ENCODE measurements at regions not wholly inside any gene's neighbourhood (a gene's known extent, or its start where the extent isn't known, plus 50 kb on each side); places are given as distances from the start of the nearest gene placed in this dataset.

GRCh38 chr14:38500125-38500524 lies 244.2 kb upstream of the CLEC14A start:
- no peak for DNase-seq
- in situ Hi-C loops (cut with MboI; ENCODE audit: low pct_unique_long_range_greater_than_20kb, low sequenced_read_pairs), result no loop called here

GRCh38 chr14:38496092-38496491 lies 240.2 kb upstream of the CLEC14A start:
- DNase-seq, result no peak
- in situ Hi-C loops (cut with MboI; ENCODE audit: low pct_unique_long_range_greater_than_20kb, low sequenced_read_pairs), result no loop called here

GRCh38 chr14:38490273-38490672 lies 234.4 kb upstream of the CLEC14A start:
- no peak for DNase-seq
- in situ Hi-C loops (cut with MboI; ENCODE audit: low pct_unique_long_range_greater_than_20kb, low sequenced_read_pairs), result no loop called here

GRCh38 chr14:38485026-38485425 lies 229.1 kb upstream of the CLEC14A start:
- in situ Hi-C loops (cut with MboI; ENCODE audit: low pct_unique_long_range_greater_than_20kb, low sequenced_read_pairs), result no loop called here

DNA sequence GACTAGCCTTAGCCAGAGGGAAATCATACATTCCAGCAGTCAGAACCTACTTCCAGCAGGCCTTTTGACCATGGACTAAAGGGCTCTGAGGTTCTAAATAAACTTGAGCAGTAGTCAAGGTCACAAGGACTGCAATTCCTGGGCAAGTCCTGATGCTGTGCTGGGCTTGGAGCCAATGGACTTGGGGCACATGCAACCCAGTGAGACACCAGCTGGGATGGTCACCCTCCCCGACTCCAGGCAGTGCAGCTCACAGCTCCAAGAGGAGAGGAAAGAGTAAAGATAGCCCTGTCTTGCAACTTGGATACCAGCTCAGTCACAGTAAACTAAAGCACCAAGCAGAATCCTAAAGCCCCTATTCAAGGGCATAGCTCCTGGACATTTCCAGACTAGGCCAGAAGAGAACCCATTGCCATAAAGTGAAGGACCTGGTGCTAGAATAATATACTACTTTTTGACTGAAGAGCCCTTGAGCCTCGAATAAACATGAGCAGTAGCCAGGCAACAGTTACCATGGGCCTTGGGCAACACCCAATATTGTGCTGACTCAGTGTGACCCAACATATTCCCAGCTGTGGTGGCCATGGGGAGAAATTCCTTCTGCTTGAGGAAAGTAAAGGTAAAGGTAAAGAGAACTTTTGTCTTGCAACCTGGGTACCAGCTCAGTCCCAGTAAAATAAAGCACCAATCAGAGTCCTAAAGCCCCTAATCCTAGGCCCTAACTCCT lies 226.2 kb upstream of the CLEC14A start:
- in situ Hi-C loops (cut with MboI; ENCODE audit: low pct_unique_long_range_greater_than_20kb, low sequenced_read_pairs), result no loop called here
- DNase-seq, result no peak

More at GRCh38 chr14:38485026-38485425, 229.1 kb upstream of the CLEC14A start:
- DNase-seq, result no peak

GRCh38 chr14:38469156-38469555 lies 213.3 kb upstream of the CLEC14A start:
- in situ Hi-C loops (cut with MboI; ENCODE audit: low pct_unique_long_range_greater_than_20kb, low sequenced_read_pairs), result no loop called here
- DNase-seq, result no peak

- DNase-seq, result no peak
- in situ Hi-C loops (cut with MboI; ENCODE audit: low pct_unique_long_range_greater_than_20kb, low sequenced_read_pairs), result no loop called here
These were observed 186.3 kb upstream of the CLEC14A start for GRCh38 chr14:38442208-38442607.

DNA sequence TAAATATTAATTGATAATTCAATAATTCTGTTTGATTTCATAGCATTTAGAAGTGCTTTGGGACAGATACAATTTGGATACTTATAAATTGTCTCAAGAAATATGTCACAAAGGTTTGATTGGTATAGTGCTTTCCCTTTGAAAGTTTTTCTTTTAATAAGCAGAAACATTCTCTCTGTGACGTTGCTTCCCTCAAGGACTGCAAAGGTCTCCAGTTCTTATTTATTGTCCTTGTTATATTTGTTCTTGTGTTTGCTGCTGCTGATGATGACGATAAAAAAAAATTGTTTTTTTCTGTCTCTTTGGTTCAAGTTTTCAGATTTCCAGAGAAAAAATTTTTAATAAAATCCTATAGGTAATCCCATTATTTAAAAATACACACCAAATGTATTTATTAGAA lies 176.3 kb upstream of the CLEC14A start:
- in situ Hi-C loops (cut with MboI; ENCODE audit: low pct_unique_long_range_greater_than_20kb, low sequenced_read_pairs), result no loop called here
- no peak for DNase-seq

DNA sequence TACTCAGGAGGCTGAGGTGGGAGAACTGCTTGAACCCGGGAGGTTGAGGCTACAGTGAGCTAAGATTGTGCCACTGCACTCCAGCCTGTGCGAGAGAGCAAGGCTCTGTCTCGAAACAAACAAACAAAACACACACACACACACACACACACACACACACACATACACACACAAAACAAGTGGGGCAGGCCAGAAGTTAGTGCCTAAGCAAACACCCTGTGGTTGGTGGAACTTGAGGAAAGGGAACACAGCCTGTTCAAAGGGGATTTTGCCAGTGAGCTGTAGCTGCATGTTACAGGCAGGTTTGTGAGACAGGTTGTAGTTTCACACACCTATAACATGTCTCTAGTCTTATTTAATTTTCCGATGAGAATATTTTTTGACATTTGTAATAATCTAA lies 175.3 kb upstream of the CLEC14A start:
- DNase-seq, result no peak
- in situ Hi-C loops (cut with MboI; ENCODE audit: low pct_unique_long_range_greater_than_20kb, low sequenced_read_pairs), result no loop called here

GRCh38 chr14:38430522-38430921 lies 174.6 kb upstream of the CLEC14A start:
- no peak for DNase-seq
- in situ Hi-C loops (cut with MboI; ENCODE audit: low pct_unique_long_range_greater_than_20kb, low sequenced_read_pairs), result no loop called here

GRCh38 chr14:38425324-38425976 lies 169.6 kb upstream of the CLEC14A start:
- in situ Hi-C loops (cut with MboI; ENCODE audit: low pct_unique_long_range_greater_than_20kb, low sequenced_read_pairs), result no loop called here

DNA sequence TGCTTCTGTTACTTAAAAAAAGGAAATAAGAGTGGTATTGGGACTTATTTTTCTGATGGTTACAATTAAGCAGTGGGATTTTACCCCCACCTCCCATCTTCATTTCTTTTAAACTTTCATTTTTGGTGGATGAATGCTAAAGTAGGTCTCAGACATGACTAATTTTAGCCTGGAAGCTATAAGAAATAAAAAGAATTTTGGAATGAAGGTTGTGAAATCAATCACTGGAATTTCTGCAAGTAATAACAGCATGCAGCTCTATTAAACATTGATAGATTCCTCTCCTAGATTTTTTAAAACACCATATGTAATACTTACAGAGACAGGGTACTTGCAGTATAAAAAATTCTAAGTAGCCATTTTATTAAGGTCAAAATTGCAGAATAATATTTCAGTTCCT lies 164.2 kb upstream of the CLEC14A start:
- in situ Hi-C loops (cut with MboI; ENCODE audit: low pct_unique_long_range_greater_than_20kb, low sequenced_read_pairs), result no loop called here

More at GRCh38 chr14:38425324-38425976, 169.6 kb upstream of the CLEC14A start:
- DNase-seq, result no peak

DNA sequence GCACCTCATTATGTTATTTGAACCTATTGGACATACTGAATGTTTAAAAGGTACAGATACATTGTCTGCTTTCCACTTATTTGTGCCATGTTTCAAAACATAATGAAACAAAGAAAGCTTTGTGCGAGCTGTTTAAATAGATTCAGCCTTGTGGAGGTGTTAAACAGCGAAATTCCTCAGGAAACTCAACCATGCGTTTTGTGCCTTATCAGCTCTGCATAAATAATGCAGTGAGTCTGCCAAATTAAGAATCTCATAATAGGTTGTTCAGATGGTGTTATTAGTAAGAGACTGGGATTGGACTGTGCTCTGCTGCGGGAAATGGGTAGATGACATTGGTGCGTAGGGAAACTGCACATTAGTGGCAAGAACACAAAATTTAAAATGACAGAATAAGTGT lies 163.7 kb upstream of the CLEC14A start:
- no peak for DNase-seq
- in situ Hi-C loops (cut with MboI; ENCODE audit: low pct_unique_long_range_greater_than_20kb, low sequenced_read_pairs), result no loop called here

More for the DNA sequence above, 164.2 kb upstream of the CLEC14A start:
- no peak for DNase-seq

- DNase-seq, result no peak
- in situ Hi-C loops (cut with MboI; ENCODE audit: low pct_unique_long_range_greater_than_20kb, low sequenced_read_pairs), result no loop called here
These were observed 156.8 kb upstream of the CLEC14A start for GRCh38 chr14:38412654-38413053.

- no peak for DNase-seq
- in situ Hi-C loops (cut with MboI; ENCODE audit: low pct_unique_long_range_greater_than_20kb, low sequenced_read_pairs), result no loop called here
These were observed 154.5 kb upstream of the CLEC14A start for GRCh38 chr14:38410442-38410841.

DNA sequence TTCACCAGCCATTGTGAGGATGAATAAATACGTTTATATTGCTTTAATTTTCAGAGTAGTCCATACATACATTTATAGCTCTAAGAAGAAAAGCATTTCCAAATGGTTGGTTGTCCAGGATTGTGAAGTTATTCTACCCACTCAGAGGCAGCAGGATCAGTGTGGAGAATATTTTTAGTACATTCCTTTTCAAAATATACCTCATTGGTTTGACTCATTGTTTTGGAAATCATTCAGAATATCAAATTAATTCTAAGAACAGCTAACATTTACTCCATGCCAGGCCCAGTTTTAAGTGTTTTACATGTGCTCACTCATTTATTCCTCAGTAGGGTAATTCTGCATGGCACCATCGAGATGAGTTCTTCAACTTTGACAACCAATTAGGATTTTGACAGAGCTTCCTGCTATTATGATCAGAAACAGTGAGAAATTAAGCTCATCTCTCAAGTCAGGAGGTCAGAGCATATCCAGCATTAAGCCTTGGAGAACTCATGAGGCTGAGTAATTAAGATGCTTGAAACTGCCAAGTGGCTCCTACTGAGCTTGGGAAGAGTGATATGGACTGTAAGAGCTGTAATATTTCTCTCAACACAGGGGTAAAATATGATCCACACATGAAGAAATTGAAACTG lies 153.3 kb upstream of the CLEC14A start:
- in situ Hi-C loops (cut with MboI; ENCODE audit: low pct_unique_long_range_greater_than_20kb, low sequenced_read_pairs), result no loop called here
- no peak for DNase-seq

DNA sequence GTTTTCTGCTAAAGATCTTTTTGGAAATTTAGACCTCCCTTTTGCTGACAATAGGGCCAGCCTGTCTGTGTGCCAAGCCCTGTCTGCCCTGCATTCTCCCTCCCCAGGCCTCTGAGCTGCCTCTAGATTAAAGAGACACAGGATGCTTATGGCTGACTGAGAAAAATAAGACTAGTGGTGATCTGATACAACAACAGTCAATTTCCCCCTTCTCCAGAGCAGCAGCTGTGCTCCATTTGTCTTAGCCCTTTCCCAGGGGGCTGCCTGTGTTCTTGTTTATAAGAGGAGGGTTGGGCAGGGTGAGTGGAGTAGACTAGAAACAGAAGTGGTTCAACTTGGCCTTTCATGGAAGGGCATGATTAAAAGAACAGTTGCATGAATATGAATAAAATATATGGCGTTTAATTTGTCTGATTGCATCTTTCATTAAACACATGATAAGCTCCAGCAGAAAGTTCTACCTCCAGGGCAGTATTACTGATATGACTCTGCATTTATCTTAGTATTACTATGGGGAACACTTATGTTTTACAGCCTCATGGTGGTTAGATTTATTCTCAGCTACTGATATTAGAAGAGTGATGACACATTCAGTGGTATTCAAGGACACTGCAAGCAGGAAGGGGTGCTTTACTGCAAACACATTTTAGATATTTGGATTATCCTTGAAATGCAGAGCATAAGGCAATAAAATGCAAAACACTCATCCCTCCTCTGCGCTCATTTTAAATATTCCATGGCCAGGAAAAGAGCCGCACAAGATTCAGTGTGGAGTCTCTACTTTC lies 150.2 kb upstream of the CLEC14A start:
- in situ Hi-C loops (cut with MboI; ENCODE audit: low pct_unique_long_range_greater_than_20kb, low sequenced_read_pairs), result no loop called here
- DNase-seq, result no peak

GRCh38 chr14:38404616-38405015 lies 148.7 kb upstream of the CLEC14A start:
- no peak for DNase-seq
- in situ Hi-C loops (cut with MboI; ENCODE audit: low pct_unique_long_range_greater_than_20kb, low sequenced_read_pairs), result no loop called here

DNA sequence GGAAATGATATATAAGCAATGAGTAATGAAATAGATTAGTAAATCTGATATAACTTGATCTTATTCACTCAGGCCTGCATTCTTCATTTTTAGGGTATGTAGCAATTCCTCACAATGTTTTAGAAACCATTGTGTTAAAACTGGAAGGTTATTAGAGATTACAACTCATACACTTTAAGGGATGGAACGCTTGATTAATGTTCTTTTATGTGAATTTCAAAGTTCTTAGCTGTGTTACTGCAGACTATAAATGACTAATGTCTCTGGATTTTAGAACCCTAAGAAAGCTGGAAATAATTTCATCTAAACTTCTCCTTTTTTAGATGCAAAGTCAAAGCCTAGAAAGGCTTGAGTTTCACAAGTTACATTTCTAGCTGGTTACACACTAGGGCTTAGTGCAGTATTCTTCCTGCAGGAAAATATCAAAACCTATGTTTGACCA lies 148.2 kb upstream of the CLEC14A start:
- in situ Hi-C loops (cut with MboI; ENCODE audit: low pct_unique_long_range_greater_than_20kb, low sequenced_read_pairs), result no loop called here
- DNase-seq, result no peak

- in situ Hi-C loops (cut with MboI; ENCODE audit: low pct_unique_long_range_greater_than_20kb, low sequenced_read_pairs), result no loop called here
- DNase-seq, result no peak
These were observed 144.9 kb upstream of the CLEC14A start for GRCh38 chr14:38400751-38401150.

Data from KBM-7 (cell line).